Liver (tissue), 7 donors: ENCODE measurements at regions not wholly inside any gene's neighbourhood (a gene's known extent, or its start where the extent isn't known, plus 50 kb on each side); places are given as distances from the start of the nearest gene placed in this dataset.

Experiments
- DNase-seq: peaks from one replicate; pipeline ENCODE4 v3.0.0-alpha.2; 2017; ENCODE audit warnings: low spot score
- H3K27ac ChIP-seq, 2 donors: one replicate each; pipeline ENCODE4 v1.7.0; 2013; ENCODE audit warnings: inconsistent platforms in 2 of 2, low read length in 2 of 2, control low read depth in 1 of 2, low read depth in 1 of 2, mild to moderate bottlenecking in 1 of 2
- H3K27me3 ChIP-seq, 4 donors: one replicate each; pipeline versions ENCODE4 v1.6.1 to v1.7.0; 2013; ENCODE audit warnings: low read length in 3 of 4, inconsistent platforms in 1 of 4, mild to moderate bottlenecking in 1 of 4, moderate library complexity in 1 of 4; ENCODE audit not compliant: control insufficient read depth in 4 of 4, insufficient read depth in 4 of 4
- H3K36me3 ChIP-seq, 4 donors: one replicate each; pipeline versions ENCODE4 v1.6.1 to v1.7.0; 2013; ENCODE audit warnings: low read length in 3 of 4, mild to moderate bottlenecking in 3 of 4, low read depth in 1 of 4, moderate library complexity in 1 of 4; ENCODE audit not compliant: control insufficient read depth in 4 of 4, insufficient read depth in 3 of 4
- H3K4me1 ChIP-seq, 4 donors: one replicate each; pipeline versions ENCODE4 v1.6.1 to v1.7.0; 2013; ENCODE audit warnings: low read length in 3 of 4, mild to moderate bottlenecking in 3 of 4, moderate library complexity in 1 of 4; ENCODE audit not compliant: control insufficient read depth in 4 of 4, insufficient read depth in 4 of 4
- H3K4me3 ChIP-seq, 3 donors: one replicate each; pipeline versions ENCODE4 v1.6.1 to v1.7.0; 2013; ENCODE audit warnings: low read length in 3 of 3, control low read depth in 1 of 3, low read depth in 1 of 3, mild to moderate bottlenecking in 1 of 3
- H3K9ac ChIP-seq, 2 donors: one replicate each; pipeline ENCODE4 v1.7.0; 2013; ENCODE audit warnings: low read length in 2 of 2, mild to moderate bottlenecking in 2 of 2, moderate library complexity in 2 of 2, control low read depth in 1 of 2, low read depth in 1 of 2
- H3K9me3 ChIP-seq, 4 donors: one replicate each; pipeline versions ENCODE4 v1.6.1 to v1.7.0; 2013; ENCODE audit warnings: low read length in 3 of 4; ENCODE audit not compliant: control insufficient read depth in 4 of 4
- ATF3 ChIP-seq: IDR thresholded peaks from 2 replicates; pipeline ENCODE4 v1.6.1; 2016; ENCODE audit warnings: antibody characterized with exemption
- EGR1 ChIP-seq, 2 donors: IDR thresholded peaks; 2 replicates each; pipeline ENCODE4 v1.6.1; 2016 to 2018; ENCODE audit warnings: antibody characterized with exemption in 2 of 2, low read depth in 2 of 2
- FOXA2 ChIP-seq: IDR thresholded peaks from 2 replicates; pipeline ENCODE4 v1.6.1; 2016; ENCODE audit warnings: antibody characterized with exemption
- GABPA ChIP-seq, 2 donors: IDR thresholded peaks in 1 of 2; conservative IDR thresholded peaks in 1 of 2; 2 replicates each; pipeline ENCODE4 v1.6.1; 2016; ENCODE audit warnings: antibody characterized with exemption in 2 of 2, mild to moderate bottlenecking in 1 of 2, moderate library complexity in 1 of 2
- HNF4A ChIP-seq, 2 donors: conservative IDR thresholded peaks; 2 replicates each; pipeline ENCODE4 v1.6.1; 2016; ENCODE audit warnings: antibody characterized with exemption in 2 of 2, mild to moderate bottlenecking in 2 of 2
- HNF4G ChIP-seq: IDR thresholded peaks from 2 replicates; pipeline ENCODE4 v1.6.1; 2016; ENCODE audit warnings: antibody characterized with exemption
- JUND ChIP-seq, 2 donors: IDR thresholded peaks; 2 replicates each; pipeline ENCODE4 v1.6.1; 2016; ENCODE audit warnings: antibody characterized with exemption in 2 of 2
- MAX ChIP-seq: IDR thresholded peaks from 2 replicates; pipeline ENCODE4 v1.6.1; 2016; ENCODE audit warnings: antibody characterized with exemption
- NR2F2 ChIP-seq: IDR thresholded peaks from 2 replicates; pipeline ENCODE4 v1.6.1; 2016; ENCODE audit warnings: antibody characterized with exemption
- RAD21 ChIP-seq, 2 donors: IDR thresholded peaks; 2 replicates each; pipeline ENCODE4 v1.6.1; 2016; ENCODE audit warnings: antibody characterized with exemption in 2 of 2, mild to moderate bottlenecking in 2 of 2
- SP1 ChIP-seq: IDR thresholded peaks from 2 replicates; pipeline ENCODE4 v1.6.1; 2018; ENCODE audit warnings: antibody characterized with exemption, mild to moderate bottlenecking
- YY1 ChIP-seq: IDR thresholded peaks from 2 replicates; pipeline ENCODE4 v1.6.1; 2016; ENCODE audit warnings: antibody characterized with exemption, mild to moderate bottlenecking
- WGBS: extraction: QIAGEN DNeasy Blood & Tissue Kit; methylation state at CpG from one replicate; pipeline ENCODE4 v1.1.7; 2013; 5-methylcytosine and 5-hydroxymethylcytosine counted together
- TF ChIP-seq, protein P1 (sequence below): IDR thresholded peaks from 2 replicates; pipeline ENCODE4 v1.6.1; 2016; ENCODE audit warnings: antibody characterized with exemption, mild to moderate bottlenecking
- TF ChIP-seq, protein P2 (sequence below): IDR thresholded peaks from 2 replicates; pipeline ENCODE4 v1.6.1; 2016; ENCODE audit warnings: antibody characterized with exemption
- donor health status: healthy.
- donor health status: healthy.
- donor health status: healthy.
- donor health status: healthy.

- no peak for TF ChIP-seq RAD21 (IDR thresholded peaks at IDR 0.05)
- WGBS: 45% methylated on average over 1 of the region's 1 CpG
Observed at GRCh38 chr3:22660606-22661005, 542.5 kb upstream of the UBE2E2 start.

GRCh38 chr3:22661121-22661700 is 541.9 kb upstream of the UBE2E2 start:
- Histone ChIP-seq H3K36me3 (no peaks in the 10 kb centered on the region), H3K4me3 (no peak overlapping the region), H3K4me1 (no peaks in the 10 kb centered on the region), H3K27me3 (peaks cover 0 to 2% (median 0%) of the 10 kb centered on the region in 4 donors), H3K9me3 (no peaks in the 10 kb centered on the region), H3K27ac (no peak overlapping the region), H3K9ac (no peak overlapping the region)
- no peak for DNase-seq
- WGBS: 64% methylated on average over 2 of the region's 2 CpGs
- no peak for TF ChIP-seq EGR1 (IDR thresholded peaks at IDR 0.05; ENCODE audit: low read depth in 2 of 2)
- TF ChIP-seq GABPA (IDR thresholded peaks at IDR 0.05 in 1 of 2, conservative IDR thresholded peaks at IDR 0.05 in 1 of 2): no peak
- no peak for TF ChIP-seq FOXA2
- TF ChIP-seq, protein P1, sequence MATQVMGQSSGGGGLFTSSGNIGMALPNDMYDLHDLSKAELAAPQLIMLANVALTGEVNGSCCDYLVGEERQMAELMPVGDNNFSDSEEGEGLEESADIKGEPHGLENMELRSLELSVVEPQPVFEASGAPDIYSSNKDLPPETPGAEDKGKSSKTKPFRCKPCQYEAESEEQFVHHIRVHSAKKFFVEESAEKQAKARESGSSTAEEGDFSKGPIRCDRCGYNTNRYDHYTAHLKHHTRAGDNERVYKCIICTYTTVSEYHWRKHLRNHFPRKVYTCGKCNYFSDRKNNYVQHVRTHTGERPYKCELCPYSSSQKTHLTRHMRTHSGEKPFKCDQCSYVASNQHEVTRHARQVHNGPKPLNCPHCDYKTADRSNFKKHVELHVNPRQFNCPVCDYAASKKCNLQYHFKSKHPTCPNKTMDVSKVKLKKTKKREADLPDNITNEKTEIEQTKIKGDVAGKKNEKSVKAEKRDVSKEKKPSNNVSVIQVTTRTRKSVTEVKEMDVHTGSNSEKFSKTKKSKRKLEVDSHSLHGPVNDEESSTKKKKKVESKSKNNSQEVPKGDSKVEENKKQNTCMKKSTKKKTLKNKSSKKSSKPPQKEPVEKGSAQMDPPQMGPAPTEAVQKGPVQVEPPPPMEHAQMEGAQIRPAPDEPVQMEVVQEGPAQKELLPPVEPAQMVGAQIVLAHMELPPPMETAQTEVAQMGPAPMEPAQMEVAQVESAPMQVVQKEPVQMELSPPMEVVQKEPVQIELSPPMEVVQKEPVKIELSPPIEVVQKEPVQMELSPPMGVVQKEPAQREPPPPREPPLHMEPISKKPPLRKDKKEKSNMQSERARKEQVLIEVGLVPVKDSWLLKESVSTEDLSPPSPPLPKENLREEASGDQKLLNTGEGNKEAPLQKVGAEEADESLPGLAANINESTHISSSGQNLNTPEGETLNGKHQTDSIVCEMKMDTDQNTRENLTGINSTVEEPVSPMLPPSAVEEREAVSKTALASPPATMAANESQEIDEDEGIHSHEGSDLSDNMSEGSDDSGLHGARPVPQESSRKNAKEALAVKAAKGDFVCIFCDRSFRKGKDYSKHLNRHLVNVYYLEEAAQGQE: no peak
- no peak for TF ChIP-seq ATF3
- TF ChIP-seq HNF4G: no peak
- no peak for TF ChIP-seq YY1
- no peak for TF ChIP-seq NR2F2
- no peak for TF ChIP-seq MAX
- TF ChIP-seq HNF4A (conservative IDR thresholded peaks at IDR 0.05): no peak
- TF ChIP-seq SP1: no peak

More at GRCh38 chr3:22660606-22661005, 542.5 kb upstream of the UBE2E2 start:
- no peaks in the 10 kb centered on the region for H3K4me1 ChIP-seq
- H3K9me3 ChIP-seq: no peaks in the 10 kb centered on the region
- H3K27me3 ChIP-seq: peaks cover 0 to 2% (median 0%) of the 10 kb centered on the region in 4 donors
- no peak for DNase-seq
- no peaks in the 10 kb centered on the region for H3K36me3 ChIP-seq
- no peak overlapping the region for H3K27ac ChIP-seq
- no peak overlapping the region for H3K9ac ChIP-seq
- no peak overlapping the region for H3K4me3 ChIP-seq

DNA sequence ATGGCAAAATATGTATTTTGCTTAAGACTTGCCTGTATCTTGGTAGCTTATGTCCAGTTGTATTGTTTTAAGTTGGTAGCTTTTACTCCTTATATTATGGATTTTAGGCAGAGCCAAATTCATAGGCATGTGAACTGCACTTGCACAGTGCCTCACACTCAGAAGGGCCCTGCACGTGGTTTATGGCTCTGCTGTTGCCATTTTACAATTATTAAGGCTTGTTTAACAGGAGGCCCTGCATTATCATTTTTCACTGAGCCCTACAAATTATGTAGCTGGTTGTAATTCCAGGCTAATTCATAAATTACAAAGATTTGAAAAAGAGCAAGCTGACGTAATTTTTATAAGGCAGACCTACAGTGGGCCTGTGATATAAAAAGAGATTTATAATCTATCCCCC is 537.6 kb upstream of the UBE2E2 start:
- H3K9me3 ChIP-seq: no peaks in the 10 kb centered on the region
- WGBS: 59% methylated on average over 2 of the region's 2 CpGs
- no peaks in the 10 kb centered on the region for H3K27me3 ChIP-seq
- DNase-seq: no peak
- H3K4me3 ChIP-seq: no peak overlapping the region
- TF ChIP-seq FOXA2: no peak
- TF ChIP-seq, protein P1: no peak
- no peak for TF ChIP-seq HNF4G
- no peak for TF ChIP-seq MAX
- TF ChIP-seq, protein P2, sequence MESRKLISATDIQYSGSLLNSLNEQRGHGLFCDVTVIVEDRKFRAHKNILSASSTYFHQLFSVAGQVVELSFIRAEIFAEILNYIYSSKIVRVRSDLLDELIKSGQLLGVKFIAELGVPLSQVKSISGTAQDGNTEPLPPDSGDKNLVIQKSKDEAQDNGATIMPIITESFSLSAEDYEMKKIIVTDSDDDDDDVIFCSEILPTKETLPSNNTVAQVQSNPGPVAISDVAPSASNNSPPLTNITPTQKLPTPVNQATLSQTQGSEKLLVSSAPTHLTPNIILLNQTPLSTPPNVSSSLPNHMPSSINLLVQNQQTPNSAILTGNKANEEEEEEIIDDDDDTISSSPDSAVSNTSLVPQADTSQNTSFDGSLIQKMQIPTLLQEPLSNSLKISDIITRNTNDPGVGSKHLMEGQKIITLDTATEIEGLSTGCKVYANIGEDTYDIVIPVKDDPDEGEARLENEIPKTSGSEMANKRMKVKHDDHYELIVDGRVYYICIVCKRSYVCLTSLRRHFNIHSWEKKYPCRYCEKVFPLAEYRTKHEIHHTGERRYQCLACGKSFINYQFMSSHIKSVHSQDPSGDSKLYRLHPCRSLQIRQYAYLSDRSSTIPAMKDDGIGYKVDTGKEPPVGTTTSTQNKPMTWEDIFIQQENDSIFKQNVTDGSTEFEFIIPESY: no peak
- no peak for TF ChIP-seq JUND (IDR thresholded peaks at IDR 0.05)
- no peak for TF ChIP-seq EGR1 (IDR thresholded peaks at IDR 0.05; ENCODE audit: low read depth in 2 of 2)
- no peak for TF ChIP-seq RAD21 (IDR thresholded peaks at IDR 0.05)
- no peak overlapping the region for H3K27ac ChIP-seq
- H3K4me1 ChIP-seq: no peaks in the 10 kb centered on the region
- H3K36me3 ChIP-seq: no peaks in the 10 kb centered on the region
- no peak overlapping the region for H3K9ac ChIP-seq
